Aorta (tissue), 5 donors: ENCODE measurements at regions not wholly inside any gene's neighbourhood (a gene's known extent, or its start where the extent isn't known, plus 50 kb on each side); places are given as distances from the start of the nearest gene placed in this dataset.
"Not testable (repeated sequence)": the region's sequence is repeated elsewhere in the genome, so short reads cannot be mapped to it uniquely, and the experiment has no call there.

Experiments used
- ATAC-seq: fragments of 200-7000 bp; cut with Tn5 transposase; one replicate; pipeline ENCODE4 v1.9.1; 2022; ENCODE audit warnings: moderate library complexity; ENCODE audit not compliant: low FRiP score
- DNase-seq, 2 donors: peaks; one replicate each; pipeline ENCODE4 v3.0.0-alpha.2; 2020
- H3K27ac ChIP-seq, 2 donors: one replicate each; pipeline ENCODE4 v1.5.1; 2013; ENCODE audit warnings: low read length in 2 of 2, mild to moderate bottlenecking in 2 of 2, moderate library complexity in 2 of 2, control low read depth in 1 of 2, inconsistent platforms in 1 of 2, low read depth in 1 of 2
- H3K27me3 ChIP-seq, 2 donors: one replicate each; pipeline ENCODE4 v1.6.1; 2013; ENCODE audit warnings: control low read depth in 1 of 2, low read length in 1 of 2, mild to moderate bottlenecking in 1 of 2, moderate library complexity in 1 of 2; ENCODE audit not compliant: insufficient read depth in 2 of 2, control insufficient read depth in 1 of 2
- H3K36me3 ChIP-seq, 2 donors: one replicate each; pipeline ENCODE4 v1.6.1; 2013; ENCODE audit warnings: control low read depth in 1 of 2, low read length in 1 of 2, mild to moderate bottlenecking in 1 of 2; ENCODE audit not compliant: insufficient read depth in 2 of 2, control insufficient read depth in 1 of 2
- H3K4me1 ChIP-seq, 2 donors: one replicate each; pipeline ENCODE4 v1.6.1; 2013; ENCODE audit warnings: low read length in 2 of 2, control low read depth in 1 of 2, mild to moderate bottlenecking in 1 of 2, moderate library complexity in 1 of 2; ENCODE audit not compliant: insufficient read depth in 2 of 2, control insufficient read depth in 1 of 2
- H3K4me3 ChIP-seq, 2 donors: one replicate each; pipeline ENCODE4 v1.5.1; 2013; ENCODE audit warnings: low read length in 2 of 2, control low read depth in 1 of 2, mild to moderate bottlenecking in 1 of 2
- H3K9me3 ChIP-seq: one replicate; pipeline ENCODE4 v1.6.1; 2013; ENCODE audit warnings: mild to moderate bottlenecking, low read length; ENCODE audit not compliant: control insufficient read depth
- WGBS, 2 donors: extraction: QIAGEN DNeasy Blood & Tissue Kit; methylation state at CpG; one replicate each; pipeline ENCODE4 v1.1.7; 2013; 5-methylcytosine and 5-hydroxymethylcytosine counted together
- intact Hi-C, 2 donors: fragments of 100-400 bp; cut with DNase I; formaldehyde crosslinking; loops; one replicate each; pipeline versions ENCODE4 v1.14.2 to v1.15.0; 2022
- microRNA-seq, 2 donors: library from miRNA; unstranded; fragments of <30 nt; microRNA quantifications; one replicate each; pipeline ENCODE4 v1.2.0, GENCODE V29; 2020
- donor health status: healthy with polysubstance abuse.
- donor health status: Bipolar disorder and iron deficiency.
- donor health status: DM: no; HTN: no; CAD: no.
- donor health status: DM: no; HTN: no; CAD: no.
- donor health status: DM: yes; HTN: yes; CAD: no.

DNA sequence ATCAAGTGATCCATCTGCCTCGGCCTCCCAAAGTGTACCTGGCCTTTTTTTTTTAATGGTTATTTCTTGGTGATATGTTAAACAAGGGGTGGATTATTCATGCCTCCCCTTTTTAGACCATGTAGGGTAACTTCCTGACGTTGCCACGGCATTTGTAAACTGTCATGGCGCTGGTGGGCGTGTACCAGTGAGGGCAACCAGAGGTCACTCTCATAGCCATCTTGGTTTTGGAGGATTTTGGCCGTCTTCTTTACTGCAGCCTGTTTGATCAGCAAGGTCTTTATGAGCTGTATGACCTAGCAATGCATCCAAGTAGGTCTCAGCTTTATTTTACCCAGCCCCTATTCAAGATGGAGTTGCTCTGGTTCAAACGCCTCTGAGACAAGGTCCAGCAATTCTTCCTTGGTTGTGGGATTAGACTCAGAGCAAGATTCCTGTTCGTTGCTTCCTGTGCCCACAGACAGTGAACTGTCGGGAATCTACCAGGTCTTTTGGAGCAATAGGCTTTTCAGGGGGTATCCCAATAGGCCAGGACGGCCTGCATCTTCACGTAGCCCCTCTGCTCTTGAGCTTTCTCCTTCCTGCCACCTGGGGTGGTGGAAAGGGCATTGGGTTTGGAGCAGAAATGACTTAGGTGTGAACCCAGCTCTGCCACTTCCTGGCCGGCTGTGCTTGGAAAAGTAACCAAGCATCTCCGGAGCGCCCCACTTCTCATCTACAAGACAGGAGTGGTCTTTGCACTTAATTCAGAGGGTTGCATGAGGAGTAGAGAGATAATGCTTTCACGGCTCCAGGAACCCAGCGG lies 52.9 kb upstream of the SEC14L1 start:
- Histone ChIP-seq H3K4me1 (no peaks in the 10 kb centered on the region), H3K27me3 (no peaks in the 10 kb centered on the region), H3K4me3 (peak overlapping the region in 1 of 2 donors; percentile 5), H3K27ac (peak overlapping the region in 1 of 2 donors; percentile 38), H3K36me3 (no peaks in the 10 kb centered on the region), H3K9me3 (no peaks in the 10 kb centered on the region)
- intact Hi-C loops: loop anchor here (1.0 to 2.0 kb wide), 2 partner anchors 159 kb away; no protein-coding TSS in a partner anchor
- no peak for DNase-seq
- ATAC-seq: no peak
- 70 to 73% methylated on average over 16 of the region's 16 CpGs for WGBS, 2 donors

DNA sequence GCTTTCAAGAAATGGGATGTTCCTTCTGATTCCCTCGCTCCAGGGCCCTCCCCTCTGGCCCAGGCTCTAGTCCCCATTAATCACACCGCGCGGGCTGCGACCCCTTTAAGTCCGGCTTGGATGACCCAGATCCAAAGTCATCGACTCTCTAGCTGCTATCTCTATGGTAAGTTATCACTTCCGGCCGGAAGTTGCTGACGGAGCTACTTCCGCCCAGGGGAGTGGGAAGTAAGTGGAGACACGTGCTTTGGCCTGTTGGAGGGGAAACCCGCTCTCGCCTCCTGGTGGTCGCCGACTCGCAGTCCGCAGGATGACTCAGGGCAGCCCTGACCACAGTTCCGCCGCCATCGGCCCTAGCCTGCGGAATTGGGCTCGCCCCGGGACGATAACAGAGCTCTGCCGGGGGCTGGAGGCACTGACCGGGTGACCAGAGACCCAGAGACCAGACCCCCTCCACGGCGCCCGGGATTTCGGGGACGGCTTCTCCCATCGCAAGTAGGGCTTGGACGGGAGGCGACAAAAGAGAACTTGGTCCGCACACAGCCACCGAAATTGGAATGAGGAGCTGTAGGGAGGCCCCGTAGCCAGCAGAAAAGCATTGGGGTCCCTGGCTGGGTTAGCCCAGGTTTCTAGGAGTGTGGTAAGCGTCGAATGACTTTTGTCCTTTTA lies 52.2 kb upstream of the SEC14L1 start:
- DNase-seq (peak; percentile 96 to 98), ATAC-seq (peak; percentile 97)
- Histone ChIP-seq H3K36me3 (no peaks in the 10 kb centered on the region), H3K4me1 (no peaks in the 10 kb centered on the region), H3K4me3 (peak overlapping the region; percentile 46 to 72), H3K27me3 (no peaks in the 10 kb centered on the region), H3K9me3 (no peaks in the 10 kb centered on the region), H3K27ac (peak overlapping the region in 1 of 2 donors; percentile 38)
- intact Hi-C loops: loop anchor here in 1 of 2 donors (1.0 kb wide), 1 partner anchor 159 kb away; no protein-coding TSS in a partner anchor
- WGBS, 2 donors: 0% methylated on average over 40 of the region's 40 CpGs

DNA sequence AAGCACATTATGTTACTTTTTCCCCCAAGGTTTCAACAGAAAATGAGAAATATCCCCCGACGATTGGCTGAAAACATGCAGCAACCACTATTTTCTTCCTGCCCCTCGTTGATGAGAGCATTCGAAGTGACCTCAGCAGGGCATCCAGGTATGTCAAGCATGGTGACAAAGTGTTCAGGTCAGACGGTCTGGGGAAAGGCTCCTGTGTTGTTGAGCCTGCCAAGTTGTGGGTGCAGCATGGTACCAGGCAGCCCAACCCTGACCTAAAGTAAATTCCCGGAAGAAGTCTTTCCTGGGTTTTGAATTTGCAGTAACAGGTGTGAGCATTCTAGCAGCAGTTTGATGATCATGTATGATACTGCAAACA lies 51.7 kb upstream of the SEC14L1 start:
- ATAC-seq: no peak
- Histone ChIP-seq H3K27me3 (no peaks in the 10 kb centered on the region), H3K27ac (peak overlapping the region in 1 of 2 donors; percentile 38), H3K4me3 (peak overlapping the region; percentile 46 to 72), H3K9me3 (no peaks in the 10 kb centered on the region), H3K36me3 (no peaks in the 10 kb centered on the region), H3K4me1 (no peaks in the 10 kb centered on the region)
- no peak for DNase-seq
- intact Hi-C loops: no loop called here
- WGBS, 2 donors: 2 to 3% methylated on average over 6 of the region's 6 CpGs

DNA sequence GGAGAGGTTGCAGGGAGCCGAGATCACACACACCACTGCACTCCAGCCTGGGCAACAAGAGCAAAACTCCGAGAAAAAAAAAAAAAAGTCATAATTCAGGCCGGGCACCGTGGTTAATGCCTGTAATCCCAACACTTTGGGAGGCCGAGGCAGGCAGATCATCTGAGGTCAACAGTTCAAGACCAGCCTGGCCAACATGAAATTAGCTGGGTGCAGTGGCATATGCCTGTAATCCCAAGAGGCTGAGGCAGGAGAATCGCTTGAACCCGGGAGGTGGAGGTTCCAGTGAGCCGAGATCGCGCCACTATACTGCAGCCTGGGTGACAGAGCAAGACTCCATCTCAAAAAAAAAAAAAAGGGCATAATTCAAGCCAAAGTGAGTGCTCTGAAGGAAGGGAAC lies 50.8 kb upstream of the SEC14L1 start:
- intact Hi-C loops: not testable (repeated sequence)
- WGBS, 2 donors: 88 to 91% methylated on average over 10 of the region's 10 CpGs

DNA sequence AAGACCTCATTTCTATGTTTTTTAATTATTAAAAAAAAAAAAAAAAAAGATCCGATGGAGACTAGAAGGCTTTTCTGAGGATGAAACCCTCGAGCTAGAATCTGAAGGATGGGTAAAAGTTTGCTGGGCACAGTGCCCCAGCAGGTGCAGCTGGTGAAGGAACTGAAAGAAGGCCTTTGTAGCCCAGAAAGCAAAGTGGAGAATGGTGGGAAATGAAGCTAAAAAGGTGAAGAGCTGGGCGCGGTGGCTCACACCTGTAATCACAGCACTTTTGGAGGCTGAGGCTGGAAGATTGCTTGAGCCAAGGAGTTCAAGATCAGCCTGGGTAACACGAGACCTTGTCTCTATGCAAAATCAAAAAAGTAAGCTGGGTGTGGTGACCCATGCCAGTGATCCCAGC lies 50.3 kb upstream of the SEC14L1 start:
- H3K36me3 ChIP-seq: peaks cover 0 to 2% of the 10 kb centered on the region in 2 donors
- H3K4me3 ChIP-seq: no peak overlapping the region
- H3K4me1 ChIP-seq: no peaks in the 10 kb centered on the region
- H3K9me3 ChIP-seq: no peaks in the 10 kb centered on the region
- WGBS, 2 donors: 87 to 89% methylated on average over 5 of the region's 5 CpGs
- DNase-seq (no peak), ATAC-seq (no peak)
- no peaks in the 10 kb centered on the region for H3K27me3 ChIP-seq
- intact Hi-C loops: no loop called here
- H3K27ac ChIP-seq: no peak overlapping the region

More for the DNA sequence above, 50.8 kb upstream of the SEC14L1 start:
- H3K4me3 ChIP-seq, DNase-seq, ATAC-seq, H3K36me3 ChIP-seq, H3K27me3 ChIP-seq, H3K27ac ChIP-seq, H3K4me1 ChIP-seq, H3K9me3 ChIP-seq: not testable (repeated sequence)

Small RNAs in the stretch of these regions (microRNA-seq; reads per million reads assigned to microRNA genes)
- gene MIR6516: 8.9 reads per million in 2 donors
